Small intestine (tissue), 7 donors: ENCODE measurements at regions not wholly inside any gene's neighbourhood (a gene's known extent, or its start where the extent isn't known, plus 50 kb on each side); places are given as distances from the start of the nearest gene placed in this dataset.

Experiments used
- DNase-seq, 2 donors: peaks; one replicate each; pipeline versions ENCODE4 v3.0.0 to v3.0.0-alpha.2; 2013
- FAIRE-seq: peaks from 2 replicates; lab custom pipeline; 2012; peaks lifted over from hg19 to GRCh38; lab: Jason Lieb, UNC
- H3K27ac ChIP-seq, 3 donors: one replicate each; pipeline ENCODE4 v1.5.1; 2013; ENCODE audit warnings: low read length in 2 of 3, mild to moderate bottlenecking in 2 of 3, control low read depth in 1 of 3, inconsistent platforms in 1 of 3, low read depth in 1 of 3, moderate library complexity in 1 of 3
- H3K27me3 ChIP-seq, 3 donors: one replicate each; pipeline ENCODE4 v1.6.1; 2013; ENCODE audit warnings: low read length in 3 of 3, inconsistent platforms in 1 of 3; ENCODE audit not compliant: control insufficient read depth in 3 of 3, insufficient read depth in 3 of 3
- H3K36me3 ChIP-seq, 3 donors: one replicate each; pipeline ENCODE4 v1.6.1; 2013; ENCODE audit warnings: low read length in 3 of 3, inconsistent platforms in 1 of 3, low read depth in 1 of 3, mild to moderate bottlenecking in 1 of 3, moderate library complexity in 1 of 3; ENCODE audit not compliant: control insufficient read depth in 3 of 3, insufficient read depth in 2 of 3
- H3K4me1 ChIP-seq, 3 donors: one replicate each; pipeline ENCODE4 v1.6.1; 2013; ENCODE audit warnings: low read length in 2 of 3, inconsistent platforms in 1 of 3, low read depth in 1 of 3, mild to moderate bottlenecking in 1 of 3, moderate library complexity in 1 of 3; ENCODE audit not compliant: control insufficient read depth in 3 of 3, insufficient read depth in 2 of 3
- H3K4me3 ChIP-seq, 3 donors: one replicate each; pipeline ENCODE4 v1.5.1; 2013; ENCODE audit warnings: low read length in 3 of 3, control low read depth in 1 of 3, inconsistent platforms in 1 of 3, low read depth in 1 of 3, mild to moderate bottlenecking in 1 of 3, moderate library complexity in 1 of 3
- H3K9me3 ChIP-seq, 2 donors: one replicate each; pipeline ENCODE4 v1.6.1; 2013; ENCODE audit warnings: low read depth in 1 of 2, low read length in 1 of 2; ENCODE audit not compliant: control insufficient read depth in 2 of 2, insufficient read depth in 1 of 2
- WGBS, 3 donors: extraction: QIAGEN DNeasy Blood & Tissue Kit; methylation state at CpG; one replicate each; pipeline ENCODE4 v1.1.7; 2013; 5-methylcytosine and 5-hydroxymethylcytosine counted together
- donor health status: healthy with polysubstance abuse.
- donor health status: control.
- donor health status: control.
- donor health status: Bipolar disorder and iron deficiency.
- donor health status: healthy.

- WGBS, 3 donors = 63 to 74% (median 63%) methylated on average over 6 of the region's 6 CpGs
- peaks cover 0 to 4% of the 10 kb centered on the region in 2 donors for H3K9me3 ChIP-seq
- no peak for FAIRE-seq
These were observed 234.8 kb downstream of the SOX11 start for GRCh38 chr2:5926871-5927512.

DNA sequence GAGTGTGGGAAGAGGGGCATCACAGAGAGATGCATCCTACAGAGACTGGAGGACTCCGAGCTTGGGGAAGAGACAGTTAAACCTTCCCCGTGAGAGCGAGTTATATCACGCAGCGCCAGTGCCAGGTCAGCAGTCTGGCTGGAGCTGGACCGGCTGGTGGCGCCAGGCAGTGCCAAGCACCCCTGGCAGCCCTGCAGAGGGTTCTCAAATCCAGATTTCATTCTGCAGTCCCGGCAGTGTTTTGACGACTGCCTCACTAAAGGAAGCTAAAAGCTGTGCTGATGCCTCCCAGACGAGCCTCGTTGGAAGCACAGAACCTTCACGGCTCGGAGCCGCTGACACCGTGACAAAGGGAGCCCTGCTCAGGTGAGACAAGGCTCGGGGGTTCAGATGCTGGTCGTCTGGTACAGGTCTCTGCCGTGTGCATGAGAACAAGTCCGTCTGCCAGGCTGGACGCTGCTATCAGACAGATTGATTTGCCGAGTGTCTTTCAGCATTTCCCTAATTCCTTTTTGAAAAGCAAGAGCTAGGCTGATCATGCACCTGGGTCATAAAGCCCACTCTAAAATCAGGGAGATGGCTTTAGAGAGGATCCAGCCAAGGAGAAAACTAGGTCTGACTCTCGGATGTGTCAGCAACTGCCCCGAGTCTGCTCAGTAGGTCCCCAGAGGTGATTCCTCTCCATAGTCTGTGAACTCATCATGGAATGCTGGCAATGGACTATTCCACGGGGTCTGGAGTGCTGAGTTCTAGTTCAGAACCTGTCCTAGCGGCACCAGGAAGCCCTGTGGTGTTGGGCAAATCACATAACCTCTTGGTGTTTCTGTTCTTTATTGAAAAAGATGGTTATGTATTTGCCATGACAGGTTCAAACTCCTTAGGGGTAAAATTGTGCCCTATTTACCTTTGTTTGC, 240.6 kb downstream of the SOX11 start:
- no peak for FAIRE-seq
- H3K9me3 ChIP-seq = peaks cover 0 to 4% of the 10 kb centered on the region in 2 donors
- DNase-seq = peak in 1 of 2 donors; percentile 8
- no peaks in the 10 kb centered on the region for H3K4me1 ChIP-seq
- no peak overlapping the region for H3K27ac ChIP-seq
- WGBS, 3 donors = 38 to 60% (median 50%) methylated on average over 25 of the region's 25 CpGs
- H3K4me3 ChIP-seq = no peak overlapping the region
- H3K36me3 ChIP-seq = no peaks in the 10 kb centered on the region
- H3K27me3 ChIP-seq = no peaks in the 10 kb centered on the region

More at GRCh38 chr2:5926871-5927512, 234.8 kb downstream of the SOX11 start:
- Histone ChIP-seq H3K36me3 (no peaks in the 10 kb centered on the region), H3K4me3 (no peak overlapping the region), H3K4me1 (no peaks in the 10 kb centered on the region), H3K27me3 (peaks cover 0 to 3% (median 0%) of the 10 kb centered on the region in 3 donors), H3K27ac (no peak overlapping the region)
- DNase-seq = no peak

DNA sequence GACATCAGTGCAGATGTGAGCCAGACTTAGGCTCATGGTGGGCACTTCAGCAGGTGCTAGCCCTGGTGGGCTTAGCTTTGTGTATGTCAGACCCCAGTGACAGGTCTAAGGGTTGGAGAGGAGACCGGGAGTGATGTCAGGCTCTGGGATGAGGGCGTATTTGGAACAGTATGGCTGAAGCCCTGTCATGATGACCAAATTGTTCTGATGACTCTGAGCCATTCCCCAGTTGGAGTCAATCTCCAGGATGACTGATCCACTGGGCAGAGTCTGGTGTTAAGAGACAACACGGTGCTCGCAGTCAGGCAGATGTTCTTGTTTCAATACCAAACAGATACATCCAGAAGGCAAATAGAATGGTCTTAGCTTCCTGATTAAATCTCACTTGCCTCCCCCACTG, 241.5 kb downstream of the SOX11 start:
- Histone ChIP-seq H3K4me1 (no peaks in the 10 kb centered on the region), H3K4me3 (no peak overlapping the region), H3K9me3 (peaks cover 0 to 4% of the 10 kb centered on the region in 2 donors), H3K36me3 (no peaks in the 10 kb centered on the region), H3K27ac (no peak overlapping the region), H3K27me3 (no peaks in the 10 kb centered on the region)
- no peak for FAIRE-seq
- WGBS, 3 donors = 70 to 86% (median 77%) methylated on average over 4 of the region's 4 CpGs
- no peak for DNase-seq

- no peak overlapping the region for H3K27ac ChIP-seq
- H3K9me3 ChIP-seq = no peaks in the 10 kb centered on the region
- H3K4me1 ChIP-seq = no peaks in the 10 kb centered on the region
- FAIRE-seq (no peak), DNase-seq (no peak)
- no peaks in the 10 kb centered on the region for H3K27me3 ChIP-seq
- WGBS, 3 donors = 79 to 84% (median 83%) methylated on average over 4 of the region's 4 CpGs
- H3K36me3 ChIP-seq = no peaks in the 10 kb centered on the region
- no peak overlapping the region for H3K4me3 ChIP-seq
These were observed 245.1 kb downstream of the SOX11 start for GRCh38 chr2:5937321-5937720.

GRCh38 chr2:5937851-5938565, 245.8 kb downstream of the SOX11 start:
- Histone ChIP-seq H3K4me3 (peak overlapping the region in 1 of 3 donors; percentile 1), H3K27me3 (no peaks in the 10 kb centered on the region), H3K27ac (no peak overlapping the region), H3K36me3 (no peaks in the 10 kb centered on the region), H3K4me1 (no peaks in the 10 kb centered on the region), H3K9me3 (no peaks in the 10 kb centered on the region)
- FAIRE-seq = no peak
- peak in 1 of 2 donors; percentile 29 for DNase-seq
- 66 to 77% (median 72%) methylated on average over 12 of the region's 12 CpGs for WGBS, 3 donors

- Histone ChIP-seq H3K27ac (no peak overlapping the region), H3K4me1 (no peaks in the 10 kb centered on the region), H3K27me3 (no peaks in the 10 kb centered on the region), H3K36me3 (no peaks in the 10 kb centered on the region), H3K9me3 (no peaks in the 10 kb centered on the region), H3K4me3 (peak overlapping the region in 1 of 3 donors; percentile 1)
- WGBS, 3 donors = 31 to 41% (median 32%) methylated on average over 10 of the region's 10 CpGs
- DNase-seq (no peak), FAIRE-seq (no peak)
These were observed 246.3 kb downstream of the SOX11 start for GRCh38 chr2:5938566-5938896.

DNA sequence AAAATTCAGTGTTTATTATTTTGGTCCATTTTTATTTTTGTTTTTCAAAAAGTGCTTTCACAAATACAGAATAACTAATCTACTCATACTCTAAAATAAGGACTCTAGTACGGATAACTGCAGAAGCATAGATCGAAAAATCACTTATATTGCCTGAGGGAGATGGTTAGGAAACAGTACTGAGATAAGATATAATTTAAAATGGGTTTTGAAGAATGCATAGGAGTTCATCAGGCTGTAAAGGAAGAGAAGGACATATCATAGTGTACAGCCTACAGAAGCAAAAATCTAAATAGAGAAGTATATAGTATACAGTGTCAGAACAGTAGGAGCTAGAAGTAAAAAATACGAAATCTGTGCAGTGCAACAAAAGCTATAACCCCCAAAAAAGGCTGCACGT, 247.4 kb downstream of the SOX11 start:
- 84 to 91% (median 88%) methylated on average over 4 of the region's 4 CpGs for WGBS, 3 donors
- Histone ChIP-seq H3K27ac (no peak overlapping the region), H3K4me1 (no peaks in the 10 kb centered on the region), H3K9me3 (no peaks in the 10 kb centered on the region), H3K27me3 (no peaks in the 10 kb centered on the region), H3K36me3 (no peaks in the 10 kb centered on the region), H3K4me3 (no peak overlapping the region)
- DNase-seq = no peak
- FAIRE-seq = no peak
